SK-N-SH (cell line): ENCODE measurements at regions not wholly inside any gene's neighbourhood (a gene's known extent, or its start where the extent isn't known, plus 50 kb on each side); places are given as distances from the start of the nearest gene placed in this dataset.

ENCODE experiments used
- CTCF ChIA-PET: fragments of 300-600, 350-600 bp; formaldehyde crosslinking; extraction: SDS; loops from one replicate; lab custom pipeline; 2021; lab: Yijun Ruan, JAX
- POLR2A ChIA-PET: fragments of 350-600 bp; sonication (Branson Sonifier 250); formaldehyde crosslinking; extraction: SDS; loops from one replicate; lab custom pipeline; 2020; ENCODE audit warnings: antibody characterized with exemption, inconsistent platforms; lab: Yijun Ruan, JAX
- DNase-seq: peaks from one replicate; pipeline ENCODE4 v3.0.0; 2012
- H2AFZ ChIP-seq: fragments of 200-600 bp; sonication (generic); 2 replicates; pipeline ENCODE4 v1.8.1; 2016; ENCODE audit warnings: antibody characterized with exemption, mild to moderate bottlenecking, low read depth
- H3F3A ChIP-seq: fragments of 200-600 bp; sonication (generic); replicated peaks from 2 replicates; pipeline ENCODE3; 2016; ENCODE audit warnings: antibody characterized with exemption, mild to moderate bottlenecking; ENCODE audit not compliant: insufficient read depth
- H3K27ac ChIP-seq, 2 experiments: fragments of 200-500 bp in 1 of 2; fragments of 200-600 bp in 1 of 2; sonication (Bioruptor generic) in 1 of 2; sonication (generic), shearing (Covaris generic) in 1 of 2; 2 replicates each; pipeline versions ENCODE4 v1.5.1 to v1.6.1; 2014 to 2016; ENCODE audit warnings: low read depth in 2 of 2, inconsistent platforms in 1 of 2, low read length in 1 of 2, mild to moderate bottlenecking in 1 of 2, mixed read lengths in 1 of 2
- H3K27me3 ChIP-seq: fragments of 200-600 bp; sonication (generic), shearing (Covaris generic); 2 replicates; pipeline ENCODE4 v1.6.1; 2016; ENCODE audit warnings: mixed run types; ENCODE audit not compliant: insufficient read depth
- H3K36me3 ChIP-seq, 2 experiments: fragments of 200-500 bp in 1 of 2; fragments of 200-600 bp in 1 of 2; sonication (Bioruptor generic) in 1 of 2; sonication (generic) in 1 of 2; replicated peaks in 1 of 2; 2 replicates each; pipeline versions ENCODE3 to v1.5.1; 2014 to 2016; ENCODE audit warnings: low read length in 1 of 2, mild to moderate bottlenecking in 1 of 2; ENCODE audit not compliant: insufficient read depth in 2 of 2, control insufficient read depth in 1 of 2
- H3K4me1 ChIP-seq, 2 experiments: fragments of 200-500 bp in 1 of 2; fragments of 200-600 bp in 1 of 2; sonication (Bioruptor generic) in 1 of 2; sonication (generic), shearing (Covaris generic) in 1 of 2; 2 replicates each; pipeline versions ENCODE4 v1.5.1 to v1.6.1; 2014 to 2016; ENCODE audit warnings: low read depth in 1 of 2, low read length in 1 of 2, mixed run types in 1 of 2; ENCODE audit not compliant: insufficient read depth in 2 of 2, control insufficient read depth in 1 of 2
- H3K4me2 ChIP-seq: fragments of 200-600 bp; sonication (generic), shearing (Covaris generic); 2 replicates; pipeline ENCODE4 v1.6.1; 2017; ENCODE audit warnings: mixed run types
- H3K4me3 ChIP-seq, 2 experiments: fragments of 200-500 bp in 1 of 2; fragments of 200-600 bp in 1 of 2; sonication (Bioruptor generic) in 1 of 2; sonication (generic), shearing (Covaris generic) in 1 of 2; 2 replicates each; pipeline versions ENCODE4 v1.5.1 to v1.8.1; 2014 to 2016; ENCODE audit warnings: low read depth in 2 of 2, inconsistent platforms in 1 of 2, low read length in 1 of 2, mild to moderate bottlenecking in 1 of 2, mixed read lengths in 1 of 2, moderate library complexity in 1 of 2
- H3K79me2 ChIP-seq: fragments of 200-600 bp; sonication (generic); 2 replicates; pipeline ENCODE4 v1.8.1; 2017; ENCODE audit warnings: mild to moderate bottlenecking; ENCODE audit not compliant: insufficient read depth
- H3K9ac ChIP-seq: fragments of 200-600 bp; sonication (generic); 2 replicates; pipeline ENCODE4 v1.6.1; 2017; ENCODE audit warnings: mixed run types
- H3K9me2 ChIP-seq: fragments of 200-600 bp; sonication (generic); 2 replicates; pipeline ENCODE4 v1.6.1; 2017; ENCODE audit warnings: mixed run types
- H3K9me3 ChIP-seq: fragments of 200-600 bp; sonication (generic); 2 replicates; pipeline ENCODE4 v1.6.1; 2017; ENCODE audit warnings: mixed run types, mild to moderate bottlenecking, moderate library complexity
- H4K20me1 ChIP-seq: fragments of 200-600 bp; sonication (generic); 2 replicates; pipeline ENCODE4 v1.6.1; 2017; ENCODE audit warnings: mild to moderate bottlenecking, mixed run types; ENCODE audit not compliant: insufficient read depth
- CHD2 ChIP-seq: fragments of 150-350 bp; IDR thresholded peaks from 2 replicates; pipeline ENCODE4 v1.6.1; 2018; ENCODE audit warnings: low read length; ENCODE audit not compliant: partially characterized antibody
- EP300 ChIP-seq, 2 experiments: IDR thresholded peaks; 2 replicates each; pipeline versions ENCODE4 v1.4.0 to v1.6.1; 2012; ENCODE audit warnings: borderline replicate concordance in 1 of 2, low read depth in 1 of 2, low read length in 1 of 2
- EZH2phosphoT487 ChIP-seq: fragments of 200-600 bp; sonication (generic); IDR thresholded peaks from 2 replicates; pipeline ENCODE4 v1.6.1; 2017; ENCODE audit warnings: low read depth, mixed run types, mild to moderate bottlenecking, antibody characterized with exemption, moderate library complexity, borderline replicate concordance
- FOSL2 ChIP-seq: IDR thresholded peaks from 2 replicates; pipeline ENCODE4 v1.4.0; 2012; ENCODE audit warnings: low read depth, mild to moderate bottlenecking, moderate library complexity, borderline replicate concordance
- FOXJ3 ChIP-seq: sonication (generic); formaldehyde crosslinking; IDR thresholded peaks from 2 replicates; pipeline ENCODE4 v1.5.1; 2020; ENCODE audit warnings: mild to moderate bottlenecking, missing genetic modification reagents
- GABPA ChIP-seq: IDR thresholded peaks from 2 replicates; pipeline ENCODE4 v1.4.0; 2012; ENCODE audit warnings: low read depth, mild to moderate bottlenecking
- GATA2 ChIP-seq: sonication (generic); formaldehyde crosslinking; IDR thresholded peaks from 2 replicates; pipeline ENCODE4 v1.5.0; 2020; ENCODE audit warnings: mild to moderate bottlenecking, missing genetic modification reagents
- JUND ChIP-seq: IDR thresholded peaks from 2 replicates; pipeline ENCODE4 v1.4.0; 2012
- MAX ChIP-seq: IDR thresholded peaks from 2 replicates; pipeline ENCODE4 v1.4.0; 2012; ENCODE audit warnings: low read depth
- MEF2A ChIP-seq: IDR thresholded peaks from 2 replicates; pipeline ENCODE4 v1.4.0; 2012; ENCODE audit warnings: low read depth, borderline replicate concordance
- MXI1 ChIP-seq: IDR thresholded peaks from 2 replicates; pipeline ENCODE4 v1.6.1; 2012; ENCODE audit warnings: mild to moderate bottlenecking, low read depth, low read length, improper control_type of control experiment
- NFIC ChIP-seq: IDR thresholded peaks from 2 replicates; pipeline ENCODE4 v1.4.0; 2012; ENCODE audit warnings: borderline replicate concordance
- NRF1 ChIP-seq: IDR thresholded peaks from 2 replicates; pipeline ENCODE4 v1.6.1; 2012; ENCODE audit warnings: low read depth, mild to moderate bottlenecking, low read length
- RAD21 ChIP-seq: IDR thresholded peaks from 2 replicates; pipeline ENCODE4 v1.6.1; 2012; ENCODE audit warnings: mild to moderate bottlenecking, low read length
- RCOR1 ChIP-seq: fragments of 150-350 bp; IDR thresholded peaks from 2 replicates; pipeline ENCODE4 v1.6.1; 2017; ENCODE audit warnings: antibody characterized with exemption, low read length
- RFX5 ChIP-seq: IDR thresholded peaks from 2 replicates; pipeline ENCODE4 v1.6.1; 2012; ENCODE audit warnings: mild to moderate bottlenecking, improper control_type of control experiment, low read length
- RXRA ChIP-seq: IDR thresholded peaks from 2 replicates; pipeline ENCODE4 v1.4.0; 2012; ENCODE audit warnings: low read depth, mild to moderate bottlenecking, borderline replicate concordance
- SMC3 ChIP-seq: IDR thresholded peaks from 2 replicates; pipeline ENCODE4 v1.6.1; 2012; ENCODE audit warnings: low read depth, low read length, improper control_type of control experiment
- TAF1 ChIP-seq: IDR thresholded peaks from 2 replicates; pipeline ENCODE4 v1.6.1; 2012; ENCODE audit warnings: low read depth, mild to moderate bottlenecking, low read length, moderate library complexity, borderline replicate concordance
- TEAD4 ChIP-seq: IDR thresholded peaks from 2 replicates; pipeline ENCODE4 v1.4.0; 2012; ENCODE audit warnings: mild to moderate bottlenecking, borderline replicate concordance; ENCODE audit not compliant: insufficient read depth
- YY1 ChIP-seq: IDR thresholded peaks from 2 replicates; pipeline ENCODE4 v1.4.0; 2012; ENCODE audit warnings: low read depth, mild to moderate bottlenecking
- WGBS: methylation state at CpG from one replicate; pipeline ENCODE4 v1.1.6; 2017; ENCODE audit warnings: low lambda C conversion rate; 5-methylcytosine and 5-hydroxymethylcytosine counted together
- TF ChIP-seq, protein P1 (sequence below): fragments of 150-350 bp; IDR thresholded peaks from 2 replicates; pipeline ENCODE4 v1.6.1; 2017; ENCODE audit warnings: antibody characterized with exemption, low read length, low read depth, borderline replicate concordance
- TF ChIP-seq, protein P2 (sequence below): IDR thresholded peaks from 2 replicates; pipeline ENCODE4 v1.4.0; 2012; ENCODE audit warnings: low read depth, borderline replicate concordance
- TF ChIP-seq, protein P3 (sequence below): IDR thresholded peaks from 2 replicates; pipeline ENCODE4 v1.4.0; 2012; ENCODE audit warnings: low read depth, borderline replicate concordance

DNA sequence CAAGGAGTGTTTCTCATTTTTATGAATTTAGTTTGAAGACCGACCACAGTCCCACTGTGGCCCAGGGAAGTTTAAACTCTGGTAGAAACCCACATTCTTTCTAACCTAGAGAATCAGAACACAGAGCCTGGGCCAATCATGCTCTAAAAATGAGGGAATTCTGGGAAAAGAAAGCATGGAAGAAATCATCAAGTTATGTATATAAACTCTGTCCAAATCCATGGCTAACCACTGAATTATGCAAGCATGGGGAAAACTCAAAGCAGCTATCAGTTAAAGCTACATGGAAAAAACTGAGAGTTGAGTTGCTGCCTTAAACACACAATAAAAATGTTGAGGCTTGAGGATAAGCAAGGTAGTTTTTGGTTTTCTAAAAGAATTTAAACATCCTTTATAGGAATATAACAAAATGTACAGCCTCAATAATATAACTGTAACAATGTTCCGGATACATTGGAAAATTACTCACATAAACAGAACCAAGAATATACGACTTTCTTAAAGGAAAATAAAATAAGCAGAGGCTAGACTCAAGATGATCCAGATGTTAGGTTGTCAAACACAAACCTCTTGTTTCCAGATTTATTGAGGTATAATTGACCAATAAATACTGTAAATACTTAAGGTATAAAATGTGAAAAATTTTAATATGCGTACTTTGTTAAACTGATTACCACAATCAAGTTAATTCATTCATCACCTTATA lies 311.2 kb upstream of the GNAI1 start:
- WGBS, result 83% methylated on average over 4 of the region's 4 CpGs
- Histone ChIP-seq H3K79me2 (no peaks in the 10 kb centered on the region), H3K4me2 (no peak overlapping the region), H3K9ac (no peak overlapping the region), H3K4me3 (no peak overlapping the region), H3K9me2 (no peaks in the 10 kb centered on the region), H3F3A (no peaks in the 10 kb centered on the region), H3K4me1 (peaks cover 0 to 34% of the 10 kb centered on the region in 2 experiments; a peak in 2 of 4 replicates), H3K27me3 (no peaks in the 10 kb centered on the region), H2AFZ (no peak overlapping the region; the same call in 1 of the 2 replicates), H3K36me3 (no peaks in the 10 kb centered on the region), H3K9me3 (no peaks in the 10 kb centered on the region), H4K20me1 (no peaks in the 10 kb centered on the region), H3K27ac (peak overlapping the region in 1 of 2 experiments; percentile 93; a peak in 2 of 4 replicates)
- ChIA-PET CTCF (interaction anchor here (1.5 kb wide), 1 partner anchor 8 kb away, joined by 4 read pairs; no protein-coding TSS in a partner anchor), POLR2A (no interaction called here)
- DNase-seq, result no peak
- no peak for TF ChIP-seq MXI1
- TF ChIP-seq NRF1, result no peak
- no peak for TF ChIP-seq RCOR1
- no peak for TF ChIP-seq EZH2phosphoT487
- TF ChIP-seq FOXJ3 (CRISPR knock-in tag), result no peak
- TF ChIP-seq TEAD4, result no peak
- no peak for TF ChIP-seq RFX5
- TF ChIP-seq RAD21, result no peak
- no peak for TF ChIP-seq MEF2A
- TF ChIP-seq CHD2, result no peak
- TF ChIP-seq EP300 (IDR thresholded peaks at IDR 0.05; ENCODE audit: borderline replicate concordance in 1 of 2, low read depth in 1 of 2, low read length in 1 of 2), result no peak
- TF ChIP-seq NFIC, result no peak
- TF ChIP-seq GATA2 (CRISPR knock-in tag), result no peak
- TF ChIP-seq MAX, result no peak
- no peak for TF ChIP-seq YY1
- no peak for TF ChIP-seq JUND
- TF ChIP-seq GABPA, result no peak

- Histone ChIP-seq H4K20me1 (no peaks in the 10 kb centered on the region), H3K9me3 (no peaks in the 10 kb centered on the region), H3K79me2 (no peaks in the 10 kb centered on the region), H3K9me2 (no peaks in the 10 kb centered on the region), H3K4me1 (peaks cover 0 to 34% of the 10 kb centered on the region in 2 experiments; a peak in 2 of 4 replicates), H3K9ac (no peak overlapping the region), H2AFZ (peak overlapping the region; percentile 23; the same call in 1 of the 2 replicates), H3K27me3 (no peaks in the 10 kb centered on the region), H3K36me3 (no peaks in the 10 kb centered on the region), H3K4me2 (no peak overlapping the region), H3K4me3 (no peak overlapping the region), H3F3A (no peaks in the 10 kb centered on the region), H3K27ac (peak overlapping the region in 1 of 2 experiments; percentile 93; a peak in 2 of 4 replicates)
- peak; percentile 4 for DNase-seq
- ChIA-PET POLR2A (no interaction called here), CTCF (interaction anchor here (1.5 kb wide), 1 partner anchor 9 kb away, joined by 4 read pairs; no protein-coding TSS in a partner anchor)
- 11% methylated on average over 2 of the region's 2 CpGs for WGBS
- TF ChIP-seq TAF1 (no peak), FOSL2 (no peak), RCOR1 (peak; percentile 64; the same call in 1 of the 2 replicates), SMC3 (no peak), FOXJ3 (CRISPR knock-in tag) (peak; percentile 51; the same call in 1 of the 2 replicates), GATA2 (CRISPR knock-in tag) (peak; percentile 91), YY1 (no peak), RXRA (no peak), NFIC (peak; percentile 17; the same call in 1 of the 2 replicates)
- TF ChIP-seq, protein P1, sequence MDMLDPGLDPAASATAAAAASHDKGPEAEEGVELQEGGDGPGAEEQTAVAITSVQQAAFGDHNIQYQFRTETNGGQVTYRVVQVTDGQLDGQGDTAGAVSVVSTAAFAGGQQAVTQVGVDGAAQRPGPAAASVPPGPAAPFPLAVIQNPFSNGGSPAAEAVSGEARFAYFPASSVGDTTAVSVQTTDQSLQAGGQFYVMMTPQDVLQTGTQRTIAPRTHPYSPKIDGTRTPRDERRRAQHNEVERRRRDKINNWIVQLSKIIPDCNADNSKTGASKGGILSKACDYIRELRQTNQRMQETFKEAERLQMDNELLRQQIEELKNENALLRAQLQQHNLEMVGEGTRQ, result no peak
- TF ChIP-seq, protein P2, sequence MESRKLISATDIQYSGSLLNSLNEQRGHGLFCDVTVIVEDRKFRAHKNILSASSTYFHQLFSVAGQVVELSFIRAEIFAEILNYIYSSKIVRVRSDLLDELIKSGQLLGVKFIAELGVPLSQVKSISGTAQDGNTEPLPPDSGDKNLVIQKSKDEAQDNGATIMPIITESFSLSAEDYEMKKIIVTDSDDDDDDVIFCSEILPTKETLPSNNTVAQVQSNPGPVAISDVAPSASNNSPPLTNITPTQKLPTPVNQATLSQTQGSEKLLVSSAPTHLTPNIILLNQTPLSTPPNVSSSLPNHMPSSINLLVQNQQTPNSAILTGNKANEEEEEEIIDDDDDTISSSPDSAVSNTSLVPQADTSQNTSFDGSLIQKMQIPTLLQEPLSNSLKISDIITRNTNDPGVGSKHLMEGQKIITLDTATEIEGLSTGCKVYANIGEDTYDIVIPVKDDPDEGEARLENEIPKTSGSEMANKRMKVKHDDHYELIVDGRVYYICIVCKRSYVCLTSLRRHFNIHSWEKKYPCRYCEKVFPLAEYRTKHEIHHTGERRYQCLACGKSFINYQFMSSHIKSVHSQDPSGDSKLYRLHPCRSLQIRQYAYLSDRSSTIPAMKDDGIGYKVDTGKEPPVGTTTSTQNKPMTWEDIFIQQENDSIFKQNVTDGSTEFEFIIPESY, result no peak
- TF ChIP-seq, protein P3, sequence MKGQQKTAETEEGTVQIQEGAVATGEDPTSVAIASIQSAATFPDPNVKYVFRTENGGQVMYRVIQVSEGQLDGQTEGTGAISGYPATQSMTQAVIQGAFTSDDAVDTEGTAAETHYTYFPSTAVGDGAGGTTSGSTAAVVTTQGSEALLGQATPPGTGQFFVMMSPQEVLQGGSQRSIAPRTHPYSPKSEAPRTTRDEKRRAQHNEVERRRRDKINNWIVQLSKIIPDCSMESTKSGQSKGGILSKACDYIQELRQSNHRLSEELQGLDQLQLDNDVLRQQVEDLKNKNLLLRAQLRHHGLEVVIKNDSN, result no peak
These were observed 311.9 kb upstream of the GNAI1 start for GRCh38 chr7:79822620-79823240.
